ENCODE measurements at regions not wholly inside any gene's neighbourhood (a gene's known extent, or its start where the extent isn't known, plus 50 kb on each side); places are given as distances from the start of the nearest gene placed in this dataset.

DNA sequence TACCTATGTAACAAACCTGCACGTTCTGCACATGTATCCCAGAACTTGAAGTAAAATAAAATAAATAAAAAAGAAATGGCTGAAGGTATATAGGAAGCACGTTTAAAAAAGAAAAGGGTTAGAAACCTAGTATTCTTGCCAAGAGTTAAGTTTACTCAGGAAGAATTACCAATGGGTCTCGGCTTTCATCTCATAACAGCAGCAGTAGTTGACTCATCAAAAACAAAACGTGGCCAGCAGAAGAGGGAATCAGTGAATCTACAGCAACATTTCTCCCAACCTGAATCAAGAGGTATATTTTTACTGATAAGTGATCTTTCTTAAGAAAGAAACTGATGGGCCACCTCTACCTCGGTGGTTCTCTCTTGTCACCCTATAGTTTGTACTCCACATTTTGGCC is 340.3 kb downstream of the BRINP2 start:
- no peak for DNase-seq (ENCODE audit: low read depth in 4 of 4, low spot score in 2 of 4)

DNA sequence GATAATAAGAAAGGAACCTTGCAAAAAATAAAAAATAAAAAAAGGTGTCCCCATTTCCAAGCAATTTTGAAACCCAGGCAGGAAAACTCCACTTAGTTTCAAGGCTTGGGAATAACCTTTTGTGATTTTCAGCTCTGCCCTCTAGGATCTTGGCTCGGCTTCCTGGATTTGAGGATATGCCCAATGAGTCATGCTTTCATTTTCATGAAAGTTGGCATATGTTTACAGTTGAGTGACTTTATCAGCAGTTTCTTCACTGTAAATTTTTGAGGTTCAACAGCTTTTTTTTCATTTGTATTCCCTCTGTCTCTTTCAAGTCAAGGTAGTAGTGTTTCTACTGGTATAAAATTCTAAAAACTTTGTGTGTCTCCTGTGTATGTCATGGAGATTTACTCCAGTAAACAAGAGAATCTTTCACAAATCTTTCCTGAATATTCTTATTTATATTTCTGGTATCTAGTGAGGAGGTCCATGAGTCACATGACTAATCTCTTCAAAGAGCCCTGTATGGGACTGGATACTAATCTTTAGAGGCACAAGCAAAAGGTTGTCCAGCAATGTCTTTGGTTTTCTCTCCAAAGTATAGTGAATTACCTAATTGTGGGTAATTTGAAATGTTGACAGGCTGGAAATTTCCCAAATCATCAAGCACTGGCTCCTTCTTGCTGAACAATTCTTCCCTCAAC is 335.3 kb downstream of the BRINP2 start:
- DNase-seq (ENCODE audit: low read depth in 4 of 4, low spot score in 2 of 4), result no peak

DNA sequence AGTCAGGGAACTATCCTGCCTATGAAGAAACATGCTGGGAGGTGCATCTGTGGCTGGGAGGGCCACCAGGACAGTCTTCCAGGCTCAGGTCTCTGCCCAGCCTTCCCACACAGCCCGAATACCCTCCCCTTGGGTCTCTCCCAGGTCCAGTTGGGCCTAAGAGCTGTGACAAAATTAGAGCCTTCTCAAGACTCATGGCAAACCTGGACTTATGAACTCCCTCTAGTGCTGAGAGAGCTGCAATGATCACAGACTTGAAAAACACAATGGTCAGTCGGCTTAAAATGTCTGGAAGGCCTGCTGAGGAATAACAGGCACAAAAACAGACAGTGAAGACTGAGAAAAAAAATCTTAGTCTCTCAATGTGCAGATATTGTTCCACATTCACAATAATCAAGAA is 325.1 kb downstream of the BRINP2 start:
- no peak for DNase-seq (ENCODE audit: low read depth in 4 of 4, low spot score in 2 of 4)

DNA sequence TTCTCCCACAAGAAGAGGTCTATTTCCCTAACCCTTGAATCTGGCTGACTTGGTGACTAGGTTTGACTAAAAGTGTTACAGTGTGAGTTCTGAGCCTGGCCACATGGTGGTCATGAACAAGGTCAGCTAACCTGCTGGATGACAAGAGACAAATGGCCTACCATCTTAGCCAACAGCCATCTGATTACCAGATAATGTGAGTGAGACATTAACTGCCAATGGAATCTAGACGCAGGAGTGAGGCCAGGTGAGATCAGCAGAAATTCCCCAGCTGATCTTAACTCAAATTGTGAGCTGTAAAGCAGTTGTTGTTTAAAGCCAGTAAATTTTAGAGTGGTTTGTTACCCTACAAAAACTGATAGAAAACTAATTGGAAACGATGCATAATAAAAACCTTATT is 320.0 kb downstream of the BRINP2 start:
- no peak for DNase-seq (ENCODE audit: low read depth in 4 of 4, low spot score in 2 of 4)

DNA sequence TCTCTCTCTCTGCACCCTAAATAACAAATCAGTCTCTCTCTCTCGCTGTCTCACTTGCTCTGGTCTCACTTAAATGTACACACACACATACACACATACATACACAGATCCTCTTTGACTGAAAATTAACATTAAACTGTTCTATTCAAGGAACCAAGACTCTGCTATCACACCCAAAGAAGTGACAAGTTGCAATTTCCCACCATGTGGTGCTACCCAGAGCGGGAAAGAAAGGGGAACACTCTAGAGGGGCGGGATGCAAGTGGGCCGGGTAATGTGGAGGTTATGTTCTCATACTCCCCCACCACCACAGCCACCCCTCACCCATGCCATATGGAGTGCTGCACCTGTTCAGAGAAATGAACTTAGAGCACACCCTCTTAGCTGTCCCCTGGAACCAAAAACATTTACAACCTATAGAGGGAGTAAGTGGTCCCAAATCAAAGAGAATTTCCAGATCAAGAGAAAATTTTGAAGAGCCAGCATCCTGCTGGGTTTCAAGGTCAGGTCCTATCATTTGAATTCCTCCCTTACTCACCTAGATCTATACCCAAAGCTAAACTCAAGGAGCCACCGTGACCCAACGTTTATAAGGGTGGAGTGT is 319.4 kb downstream of the BRINP2 start:
- no peak for DNase-seq (ENCODE audit: low read depth in 4 of 4, low spot score in 2 of 4)

DNA sequence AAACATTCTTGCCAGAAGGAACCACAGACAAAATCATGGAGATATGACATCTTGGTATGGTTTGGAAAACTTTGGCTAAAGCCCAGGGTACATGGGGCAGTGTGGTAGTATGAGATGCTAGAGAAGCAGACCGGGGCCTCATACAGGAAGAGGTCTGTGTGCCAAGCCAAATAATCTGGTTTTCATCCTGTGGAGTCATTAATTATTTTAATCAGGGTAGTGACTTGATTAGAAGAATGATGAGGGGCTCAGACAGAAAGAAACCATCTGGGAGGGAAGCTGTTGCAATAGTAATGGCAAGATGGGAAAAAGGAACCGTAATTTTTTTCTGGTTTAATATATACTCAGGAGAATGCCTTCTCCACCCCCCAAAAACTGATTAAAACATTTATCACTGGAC is 318.0 kb downstream of the BRINP2 start:
- DNase-seq (ENCODE audit: low read depth in 4 of 4, low spot score in 2 of 4), result no peak

DNA sequence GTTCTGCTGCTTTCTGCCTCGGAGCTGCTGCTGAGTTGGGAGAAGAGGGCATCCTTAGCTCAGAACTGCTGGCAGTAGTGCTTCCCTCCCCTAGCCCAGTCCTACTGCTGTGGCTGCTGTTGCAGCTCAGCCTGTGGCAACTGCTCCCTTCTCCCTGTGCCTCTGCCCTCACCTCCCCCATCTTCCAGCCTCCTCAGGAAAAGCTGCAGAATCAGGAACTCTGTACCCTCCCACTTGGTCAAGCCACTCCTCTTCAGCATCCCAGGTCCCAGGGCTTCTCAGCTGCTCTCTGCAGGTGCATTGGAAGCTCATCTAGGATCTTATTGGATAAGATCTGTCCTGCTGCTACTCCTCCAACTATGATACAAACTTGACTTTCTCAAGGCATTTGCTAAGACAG is 316.7 kb downstream of the BRINP2 start:
- DNase-seq (ENCODE audit: low read depth in 4 of 4, low spot score in 2 of 4), result no peak

DNA sequence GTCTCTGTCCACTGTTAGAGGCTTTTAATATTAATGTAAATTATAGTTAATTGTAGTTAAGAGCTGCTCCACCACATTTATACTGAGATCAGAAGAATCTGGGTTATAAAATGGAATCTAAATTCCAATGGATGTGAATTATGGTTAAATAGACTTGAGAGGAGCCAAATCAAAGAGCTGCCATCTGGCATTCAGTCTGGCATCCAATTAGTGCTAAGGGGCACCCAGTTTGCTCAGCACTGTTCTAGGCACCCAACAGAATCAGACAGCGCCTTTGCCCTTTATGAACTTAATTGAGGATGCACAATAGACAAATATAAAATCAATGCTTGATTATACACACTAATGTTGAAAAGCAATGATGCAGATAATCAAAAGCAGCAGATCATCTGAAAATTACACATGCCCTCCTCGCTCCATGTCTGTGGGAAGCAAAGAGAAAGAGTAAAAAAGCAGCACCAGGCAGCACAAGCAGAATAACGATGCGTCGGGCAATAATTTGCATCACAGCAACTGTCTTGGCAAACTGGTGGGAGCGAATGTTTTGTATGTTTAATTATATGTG is 310.1 kb downstream of the BRINP2 start:
- no peak for DNase-seq (ENCODE audit: low read depth in 4 of 4, low spot score in 2 of 4)

DNA sequence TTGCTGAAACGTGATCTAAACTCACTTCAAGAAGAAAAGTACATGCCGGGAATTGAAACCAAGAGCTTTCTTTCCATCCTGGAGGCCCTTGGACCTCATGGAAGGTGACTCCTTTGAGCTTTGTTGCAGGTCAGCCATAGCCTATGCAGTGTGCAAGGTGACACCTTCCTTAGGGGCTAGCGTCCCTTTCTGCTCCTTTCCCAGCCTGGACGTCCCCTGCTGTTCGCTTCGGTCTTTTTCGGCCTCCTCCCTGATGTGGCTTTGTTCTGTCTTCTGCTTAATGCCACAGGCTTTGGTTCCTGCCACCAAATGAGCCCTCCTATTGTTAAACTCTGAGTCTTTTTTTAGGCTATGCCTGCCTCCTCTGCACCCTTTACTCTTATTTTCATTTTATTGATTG is 308.8 kb downstream of the BRINP2 start:
- DNase-seq (ENCODE audit: low read depth in 4 of 4, low spot score in 2 of 4), result no peak

DNA sequence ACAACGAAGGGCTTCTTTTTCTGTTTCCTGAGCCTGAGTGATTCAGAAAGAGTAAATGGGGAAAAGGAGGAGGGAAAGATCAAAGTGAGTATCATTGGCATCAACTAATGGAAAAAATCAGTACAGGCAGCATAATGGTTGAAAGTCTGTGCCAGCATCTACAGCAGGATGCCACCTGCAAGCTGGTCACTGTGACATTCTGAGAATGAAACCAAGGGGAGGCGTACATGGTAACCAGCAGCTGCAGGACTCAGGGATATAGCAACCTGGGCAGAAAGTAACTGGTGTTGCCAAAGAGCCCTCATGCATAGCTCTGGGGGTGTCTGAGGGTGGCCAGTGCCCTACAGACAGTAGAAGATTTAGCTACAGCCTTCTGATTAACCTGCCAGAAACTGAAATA is 305.9 kb downstream of the BRINP2 start:
- no peak for DNase-seq (ENCODE audit: low read depth in 4 of 4, low spot score in 2 of 4)

DNA sequence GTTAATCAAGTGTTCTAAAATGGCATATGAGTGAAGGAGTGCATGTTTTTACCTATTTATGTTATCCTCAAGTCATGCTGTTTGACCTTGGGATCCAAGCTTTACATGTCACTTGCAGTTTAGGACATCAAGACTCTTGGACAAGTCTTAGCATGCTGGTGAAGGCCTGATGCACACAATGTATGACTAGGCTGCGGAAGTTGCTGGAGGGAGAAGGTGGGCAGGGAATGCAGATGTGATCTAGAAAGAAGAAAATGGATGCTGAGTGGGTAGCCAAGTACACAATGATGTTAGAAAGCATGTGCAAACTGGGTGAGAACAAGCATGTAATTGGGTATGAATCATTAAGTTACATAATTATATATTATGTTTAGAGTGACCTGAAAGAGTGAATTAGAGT is 301.8 kb downstream of the BRINP2 start:
- DNase-seq (ENCODE audit: low read depth in 4 of 4, low spot score in 2 of 4), result no peak

DNA sequence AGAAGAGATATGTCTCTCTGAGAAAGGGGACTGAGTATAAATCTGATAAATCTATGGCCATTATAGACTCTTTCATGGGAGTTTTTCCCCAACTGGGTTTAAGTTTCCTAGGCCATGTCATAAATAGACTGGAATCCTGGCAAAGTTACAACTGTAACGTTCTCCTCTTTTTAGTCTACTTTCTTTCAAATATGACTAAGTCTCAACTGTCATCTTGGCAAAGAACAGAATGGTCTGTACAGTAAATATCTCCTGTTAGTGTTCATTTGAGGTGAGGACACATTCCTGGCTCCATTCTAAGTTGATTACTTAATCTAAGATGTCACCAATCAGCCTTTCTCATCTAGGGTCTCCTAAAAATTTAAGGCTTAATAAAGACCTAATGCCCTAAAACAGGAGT is 300.5 kb downstream of the BRINP2 start:
- DNase-seq (ENCODE audit: low read depth in 4 of 4, low spot score in 2 of 4), result no peak

DNA sequence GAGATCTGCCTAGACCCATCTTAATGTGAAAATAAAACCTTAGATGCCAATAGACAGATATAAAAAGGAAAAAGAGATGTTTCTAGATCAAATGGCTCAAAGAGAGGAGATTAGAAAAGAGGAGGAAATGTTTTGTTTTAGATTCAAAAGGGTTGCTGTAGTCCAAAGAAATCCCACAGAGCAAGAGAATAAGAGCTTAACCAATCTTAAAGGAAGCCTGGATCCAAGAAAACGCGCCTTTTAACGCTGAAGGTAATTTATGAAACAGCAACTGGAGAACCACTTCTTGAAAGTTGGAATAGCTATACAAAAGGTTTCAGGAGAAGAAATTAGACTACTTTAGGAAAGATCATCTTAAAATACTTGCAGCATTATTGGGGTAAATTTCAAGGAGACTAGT is 298.8 kb downstream of the BRINP2 start:
- DNase-seq (ENCODE audit: low read depth in 4 of 4, low spot score in 2 of 4), result no peak

DNA sequence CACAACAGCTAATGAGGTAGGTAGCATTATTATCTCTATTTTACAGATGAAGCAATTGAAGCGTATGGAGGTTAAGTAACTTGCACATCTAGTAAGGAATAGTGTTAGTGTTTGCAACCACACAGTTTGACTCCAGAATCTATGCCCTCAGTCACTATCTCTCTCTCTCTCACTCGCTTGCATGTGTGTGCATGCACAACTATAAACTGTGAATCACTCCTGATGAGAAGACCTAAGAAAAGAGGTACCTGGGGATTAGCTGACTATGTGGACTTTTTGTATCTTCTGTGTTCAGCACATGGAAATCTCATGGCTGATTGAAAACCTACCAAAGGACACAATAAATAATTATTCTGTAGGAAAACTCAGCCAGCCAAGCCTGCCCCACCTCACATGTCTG is 295.5 kb downstream of the BRINP2 start:
- DNase-seq (ENCODE audit: low read depth in 4 of 4, low spot score in 2 of 4), result no peak

DNA sequence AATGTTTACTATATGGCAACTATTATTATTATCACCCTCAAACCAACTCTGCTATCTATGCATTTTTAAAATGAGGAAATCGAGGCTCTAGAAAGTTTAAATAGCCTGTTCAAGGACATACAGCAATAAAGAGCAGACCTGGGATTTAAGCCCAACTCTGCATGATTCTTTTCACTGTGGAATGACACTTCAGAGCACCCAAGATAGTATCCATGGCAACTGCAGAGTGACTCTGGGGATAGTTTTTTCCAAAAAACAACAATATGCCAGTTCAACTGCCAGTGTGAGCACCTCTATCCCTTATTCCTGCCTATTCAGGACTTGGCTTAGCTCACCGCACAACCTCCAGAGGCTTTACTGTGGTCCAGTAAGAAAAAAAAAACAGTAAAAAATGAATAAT is 293.9 kb downstream of the BRINP2 start:
- no peak for DNase-seq (ENCODE audit: low read depth in 4 of 4, low spot score in 2 of 4)

DNA sequence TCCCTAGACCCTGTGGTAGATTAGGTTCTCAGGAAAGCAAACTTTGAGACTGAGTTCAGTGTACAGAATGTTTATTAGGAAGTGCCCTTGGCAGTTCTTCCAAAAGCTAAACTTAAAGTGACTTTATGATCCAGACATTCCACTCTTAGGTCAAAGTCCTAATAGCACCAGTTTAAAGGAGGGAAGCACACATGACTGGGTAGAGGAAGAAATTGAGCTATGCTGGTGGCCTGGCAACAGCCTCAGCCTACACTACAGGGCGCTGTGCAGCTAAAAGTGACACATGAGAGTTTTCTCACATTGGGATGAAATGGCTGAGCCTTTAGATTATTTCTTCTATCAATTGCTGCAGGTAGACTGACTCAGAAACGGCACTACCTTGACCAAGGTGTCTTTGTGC is 280.4 kb downstream of the BRINP2 start:
- DNase-seq (ENCODE audit: low read depth in 4 of 4, low spot score in 2 of 4), result peak in 1 of 4 donors; percentile 16

DNA sequence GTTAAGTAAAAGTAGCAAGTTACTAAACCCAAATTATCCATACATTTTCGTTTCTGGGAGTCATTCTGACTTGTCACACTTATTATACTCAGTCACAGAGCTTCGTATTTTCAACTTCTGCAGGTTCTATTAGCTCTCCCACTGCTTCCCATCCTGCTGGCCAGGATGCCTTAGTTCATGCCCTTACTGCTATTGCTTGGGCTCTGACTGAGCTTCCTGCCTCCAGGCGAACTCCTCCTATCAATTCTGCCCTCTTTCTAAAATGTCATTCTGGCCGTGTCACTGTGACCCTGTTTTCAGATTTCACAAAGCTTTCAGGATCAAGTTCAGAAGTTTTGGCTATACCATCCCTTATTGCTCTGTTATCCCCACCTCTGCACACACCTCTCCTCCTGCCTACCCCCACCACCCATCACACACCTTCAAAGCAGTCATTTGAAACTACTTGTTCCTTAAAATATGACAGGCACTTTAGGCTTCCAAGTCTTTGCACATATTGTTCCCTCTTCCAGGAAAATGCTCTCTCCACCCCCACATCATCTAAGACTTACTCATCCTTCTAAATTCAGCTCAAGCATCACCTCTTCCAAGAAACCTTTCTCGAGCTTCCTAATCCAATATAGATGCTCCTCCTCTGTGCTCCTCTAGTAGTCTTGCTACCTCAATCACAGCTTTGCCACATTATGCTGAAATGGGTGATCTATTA is 278.0 kb downstream of the BRINP2 start:
- DNase-seq (ENCODE audit: low read depth in 4 of 4, low spot score in 2 of 4), result no peak

DNA sequence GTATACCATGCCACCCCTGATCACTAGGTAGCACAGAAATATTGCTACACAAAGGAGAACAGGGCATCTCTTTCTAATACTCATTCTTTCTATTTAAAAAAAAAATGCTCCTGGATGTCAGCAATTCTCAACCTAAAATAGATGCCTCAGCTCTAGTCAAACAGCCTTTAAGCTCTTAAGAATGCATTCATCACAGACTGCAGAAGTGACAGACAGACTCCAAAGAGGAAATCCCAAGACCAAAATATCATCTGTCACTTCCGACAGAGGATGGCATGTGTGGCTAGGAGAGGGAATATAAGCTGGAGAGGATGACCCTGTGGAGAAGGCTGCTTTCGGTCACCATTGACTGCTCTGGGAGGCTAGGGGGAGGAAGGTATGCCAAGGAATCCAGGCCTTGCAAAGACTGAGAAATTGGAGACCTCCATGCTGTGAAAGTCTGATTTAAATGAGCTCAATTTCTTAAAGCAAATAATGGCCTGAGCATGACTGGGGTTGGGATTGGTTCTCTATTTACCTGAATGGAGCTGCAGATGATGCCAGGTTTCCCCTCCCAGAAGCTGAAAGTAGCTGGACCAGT is 277.4 kb downstream of the BRINP2 start:
- no peak for DNase-seq (ENCODE audit: low read depth in 4 of 4, low spot score in 2 of 4)

DNA sequence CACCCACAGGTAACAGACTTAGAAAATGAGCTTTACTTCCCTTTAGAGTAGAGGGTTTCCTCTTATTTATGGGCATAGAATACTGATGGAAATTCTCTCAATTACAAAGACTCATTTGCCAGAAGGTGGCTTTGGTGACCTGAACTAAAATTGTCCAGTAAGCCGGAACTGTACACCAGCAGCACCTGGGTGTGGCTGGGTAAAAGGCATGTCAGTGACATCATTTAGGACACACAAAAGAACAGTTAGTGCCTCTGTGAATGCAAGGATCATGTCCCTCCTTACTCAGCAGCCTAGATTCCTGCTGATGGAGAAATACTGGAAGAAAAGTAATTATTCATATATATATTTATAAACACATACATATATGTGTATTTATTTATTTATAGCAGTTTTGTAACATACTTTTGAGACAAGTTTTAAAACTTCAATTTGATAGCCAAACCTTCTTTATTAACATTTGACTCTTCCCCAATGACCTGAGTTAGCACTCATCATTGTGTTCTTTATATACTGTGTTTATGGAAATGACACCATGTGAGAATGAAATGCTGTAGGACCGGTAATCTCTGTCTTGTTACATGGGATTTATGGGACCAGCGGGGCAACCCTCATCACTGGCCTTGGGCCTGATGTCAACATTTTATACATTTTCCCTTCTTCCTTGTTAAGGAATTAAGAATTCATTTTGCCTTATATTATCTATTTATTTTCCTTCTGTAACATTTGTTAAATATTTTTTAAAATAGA is 274.4 kb downstream of the BRINP2 start:
- no peak for DNase-seq (ENCODE audit: low read depth in 4 of 4, low spot score in 2 of 4)

DNA sequence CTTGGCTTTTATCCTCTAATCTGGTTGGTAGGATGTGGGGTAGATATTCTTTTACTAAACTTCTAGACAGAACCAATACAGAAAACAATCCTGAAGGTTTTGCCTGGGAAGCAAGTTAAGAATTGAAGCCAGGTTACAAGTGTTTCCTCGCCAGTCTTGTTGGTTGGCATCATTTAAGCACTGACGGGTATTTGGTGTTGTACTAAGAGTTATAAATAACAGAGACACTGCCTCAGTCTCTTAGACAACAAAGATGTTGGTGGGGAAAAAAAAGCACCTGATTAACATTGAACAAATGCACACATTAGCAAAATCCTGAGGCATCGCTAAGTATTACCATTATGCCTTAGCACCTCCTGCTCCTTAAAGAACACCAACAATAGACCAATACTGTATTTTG is 272.2 kb downstream of the BRINP2 start:
- DNase-seq (ENCODE audit: low read depth in 4 of 4, low spot score in 2 of 4), result no peak

DNA sequence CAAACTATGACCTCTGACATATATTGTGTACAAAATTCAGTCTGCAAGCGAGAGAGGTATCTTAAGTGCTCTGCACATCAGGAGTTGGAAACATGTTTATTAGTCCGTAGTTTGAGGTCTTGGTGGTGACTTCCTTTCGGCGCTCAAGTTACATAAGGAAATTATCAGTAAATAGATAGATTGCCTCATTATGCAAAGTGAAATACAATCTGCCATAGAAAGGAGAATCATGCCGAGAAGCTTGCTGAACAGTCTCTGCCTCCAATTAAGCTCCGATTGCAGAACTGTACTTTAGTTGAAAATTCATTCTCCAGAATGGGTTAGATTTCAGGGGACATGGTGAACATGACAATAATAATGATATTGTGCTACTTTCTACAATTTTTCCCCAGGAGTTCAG is 271.8 kb downstream of the BRINP2 start:
- DNase-seq (ENCODE audit: low read depth in 4 of 4, low spot score in 2 of 4), result no peak

All from left renal cortex interstitium (tissue), 4 donors.